BE2C (cell line): ENCODE measurements at regions not wholly inside any gene's neighbourhood (a gene's known extent, or its start where the extent isn't known, plus 50 kb on each side); places are given as distances from the start of the nearest gene placed in this dataset.

Experiments used
- DNase-seq: peaks from one replicate; pipeline ENCODE4 v3.0.0-alpha.2; 2020
- H3K27me3 ChIP-seq: fragments of 250-450 bp; sonication (Bioruptor Pico); 2 replicates; pipeline ENCODE4 v1.5.1; 2020; ENCODE audit warnings: mild to moderate bottlenecking
- H3K36me3 ChIP-seq: fragments of 250-450 bp; sonication (Bioruptor Pico); 2 replicates; pipeline ENCODE4 v1.5.1; 2020; ENCODE audit warnings: mild to moderate bottlenecking
- H3K4me1 ChIP-seq: fragments of 250-450 bp; sonication (Bioruptor Pico); 2 replicates; pipeline ENCODE4 v1.5.1; 2020
- H3K4me3 ChIP-seq: 2 replicates; pipeline ENCODE4 v1.5.1; 2011; ENCODE audit warnings: low read depth, low read length
- H3K9me3 ChIP-seq: fragments of 250-450 bp; sonication (Bioruptor Pico); 2 replicates; pipeline ENCODE4 v1.5.1; 2020
- CTCF ChIP-seq: IDR thresholded peaks from 2 replicates; pipeline ENCODE4 v1.5.1; 2012; ENCODE audit warnings: mild to moderate bottlenecking, low read depth, low read length

GRCh38 chr5:133905424-133905823, 63.0 kb downstream of the C5orf15 start:
- Histone ChIP-seq H3K9me3 (no peaks in the 10 kb centered on the region), H3K27me3 (no peaks in the 10 kb centered on the region), H3K4me3 (no peak overlapping the region), H3K36me3 (no peaks in the 10 kb centered on the region), H3K4me1 (peaks cover 60% of the 10 kb centered on the region)
- no peak for TF ChIP-seq CTCF
- peak; percentile 73 for DNase-seq

GRCh38 chr5:133904641-133905040, 63.8 kb downstream of the C5orf15 start:
- Histone ChIP-seq H3K4me1 (peaks cover 61% of the 10 kb centered on the region), H3K27me3 (no peaks in the 10 kb centered on the region), H3K36me3 (no peaks in the 10 kb centered on the region), H3K4me3 (no peak overlapping the region), H3K9me3 (no peaks in the 10 kb centered on the region)
- TF ChIP-seq CTCF, result no peak
- no peak for DNase-seq

DNA sequence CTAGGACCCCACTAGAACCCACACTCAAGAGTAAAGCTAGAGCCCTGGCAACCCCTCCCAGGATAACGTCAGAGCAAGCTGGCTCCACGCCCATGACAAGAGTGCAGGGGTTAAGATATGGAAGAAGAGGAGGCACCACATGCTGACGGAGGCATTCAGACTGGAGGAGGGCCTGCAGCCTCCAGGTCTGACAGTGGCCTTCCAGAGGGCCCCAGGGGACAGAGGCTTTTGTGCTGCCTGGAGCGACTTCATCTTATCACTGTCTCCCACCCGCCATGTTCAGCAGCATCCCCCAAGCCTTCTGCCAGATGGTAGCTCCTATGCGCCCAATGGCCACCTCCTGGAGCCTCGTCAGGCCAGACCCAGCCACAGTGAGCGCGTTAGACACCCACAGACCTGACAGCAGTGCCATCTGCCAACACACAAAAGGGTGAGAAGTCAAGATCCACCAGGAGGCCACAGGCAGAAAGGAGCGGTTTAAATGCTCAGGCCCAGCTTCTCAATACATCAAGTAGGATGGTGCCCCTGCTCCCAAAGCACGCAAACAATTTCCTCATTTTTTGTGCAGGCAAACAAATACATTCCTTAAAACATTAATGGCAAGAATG, 65.8 kb downstream of the C5orf15 start:
- H3K27me3 ChIP-seq, result no peaks in the 10 kb centered on the region
- peaks cover 56% of the 10 kb centered on the region for H3K4me1 ChIP-seq
- no peaks in the 10 kb centered on the region for H3K36me3 ChIP-seq
- H3K9me3 ChIP-seq, result no peaks in the 10 kb centered on the region
- no peak overlapping the region for H3K4me3 ChIP-seq
- no peak for TF ChIP-seq CTCF
- DNase-seq, result peak; percentile 90

DNA sequence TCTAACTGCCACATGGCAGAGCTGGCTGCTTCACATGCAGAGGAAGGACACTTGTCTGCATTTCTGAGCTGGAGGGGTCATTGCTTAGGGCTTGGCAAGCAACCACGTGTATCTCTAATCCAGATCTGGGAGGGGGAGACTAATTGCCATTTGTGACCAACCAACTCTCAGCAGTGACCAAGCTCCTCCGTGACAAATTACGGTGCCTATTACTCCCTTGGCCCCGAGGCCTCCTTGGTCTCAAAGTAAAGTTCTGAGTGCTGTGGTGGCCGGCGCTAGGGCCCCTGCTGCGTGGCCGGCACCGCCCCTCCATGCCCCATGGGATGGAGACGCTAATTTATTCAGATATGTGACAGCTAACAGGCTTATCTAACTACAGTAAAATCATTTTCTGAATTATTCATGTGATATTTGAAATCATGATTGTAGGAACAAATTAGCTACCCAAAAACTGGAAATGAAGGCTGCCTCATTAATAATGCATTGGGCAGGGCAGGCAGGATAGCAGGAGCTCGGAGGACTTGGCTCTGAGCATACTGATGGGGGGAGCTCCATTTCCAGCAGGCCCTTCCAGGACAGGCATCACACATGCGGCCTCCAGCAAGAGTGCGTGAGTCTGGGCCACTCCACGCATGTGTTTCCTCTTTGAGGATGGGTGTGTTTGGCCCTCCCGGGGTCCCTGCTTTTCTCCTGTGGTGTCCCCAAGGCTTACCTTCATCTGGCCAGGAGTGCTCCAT, 67.7 kb downstream of the C5orf15 start:
- H3K36me3 ChIP-seq, result no peaks in the 10 kb centered on the region
- DNase-seq, result peak; percentile 37
- no peak overlapping the region for H3K4me3 ChIP-seq
- no peak for TF ChIP-seq CTCF
- peaks cover 39% of the 10 kb centered on the region for H3K4me1 ChIP-seq
- H3K27me3 ChIP-seq, result no peaks in the 10 kb centered on the region
- H3K9me3 ChIP-seq, result no peaks in the 10 kb centered on the region

GRCh38 chr5:133899506-133899905, 68.9 kb downstream of the C5orf15 start:
- H3K36me3 ChIP-seq, result no peaks in the 10 kb centered on the region
- no peak overlapping the region for H3K4me3 ChIP-seq
- no peak for DNase-seq
- H3K9me3 ChIP-seq, result no peaks in the 10 kb centered on the region
- H3K27me3 ChIP-seq, result no peaks in the 10 kb centered on the region
- H3K4me1 ChIP-seq, result peaks cover 28% of the 10 kb centered on the region
- TF ChIP-seq CTCF, result no peak

- peaks cover 28% of the 10 kb centered on the region for H3K4me1 ChIP-seq
- H3K4me3 ChIP-seq, result no peak overlapping the region
- no peaks in the 10 kb centered on the region for H3K9me3 ChIP-seq
- no peak for TF ChIP-seq CTCF
- no peak for DNase-seq
- no peaks in the 10 kb centered on the region for H3K27me3 ChIP-seq
- no peaks in the 10 kb centered on the region for H3K36me3 ChIP-seq
Observed at GRCh38 chr5:133898440-133898839, 70.0 kb downstream of the C5orf15 start.
